Cardiac septum (tissue), 1 donor: ENCODE measurements at regions not wholly inside any gene's neighbourhood (a gene's known extent, or its start where the extent isn't known, plus 50 kb on each side); places are given as distances from the start of the nearest gene placed in this dataset.
"Not testable (repeated sequence)": the region's sequence is repeated elsewhere in the genome, so short reads cannot be mapped to it uniquely, and the experiment has no call there.

Experiments used
- DNase-seq: peaks from one replicate; pipeline ENCODE4 v3.0.0-alpha.2; 2020; ENCODE audit warnings: low spot score
- intact Hi-C: fragments of 100-400 bp; cut with DNase I; formaldehyde crosslinking; loops from one replicate; pipeline ENCODE4 v1.14.0; 2022
- donor health status: DM: no; HTN: no; CAD: no.

DNA sequence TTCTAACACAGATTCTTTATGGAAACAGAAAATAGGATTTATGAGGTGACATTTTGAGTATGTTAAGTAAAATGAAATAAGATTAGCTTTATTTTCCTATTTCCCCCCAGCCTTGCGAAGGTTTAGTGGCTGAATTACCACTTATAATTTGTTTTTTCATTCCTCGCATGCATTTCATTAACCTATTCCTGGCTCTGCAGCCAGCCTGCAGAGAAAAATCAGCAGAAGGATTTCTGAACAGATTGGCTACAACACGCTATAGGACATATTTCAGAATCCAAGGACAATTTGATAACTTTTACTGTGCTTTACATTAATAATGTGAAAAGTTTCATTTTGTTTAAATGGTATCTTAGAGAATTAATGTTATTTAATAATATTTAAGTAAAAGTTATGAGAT lies 162.4 kb upstream of the MMS22L start:
- no peak for DNase-seq
- intact Hi-C loops: no loop called here

GRCh38 chr6:97449444-97449966 lies 166.5 kb upstream of the MMS22L start:
- intact Hi-C loops: no loop called here
- DNase-seq: no peak

- DNase-seq: no peak
- intact Hi-C loops: no loop called here
Observed at GRCh38 chr6:97450087-97450486, 167.1 kb upstream of the MMS22L start.

DNA sequence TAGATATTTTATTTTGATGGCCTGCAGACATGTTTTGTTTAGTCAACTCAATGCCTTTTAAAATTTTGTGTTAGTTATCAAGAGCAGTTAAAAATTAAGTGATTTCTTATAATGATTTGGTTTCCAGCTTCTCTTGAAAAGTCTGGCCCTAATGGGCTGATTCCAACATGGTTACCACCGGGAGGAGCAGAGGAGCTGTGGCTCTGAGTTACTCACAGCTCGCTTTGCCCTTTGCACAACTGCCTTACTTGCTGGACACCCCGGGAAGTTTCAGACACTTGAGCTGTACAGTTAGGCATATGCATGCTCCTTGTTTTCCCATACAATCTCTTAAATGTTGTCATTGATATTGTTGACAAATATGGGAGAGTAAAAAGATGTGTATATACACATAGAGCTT lies 173.1 kb upstream of the MMS22L start:
- intact Hi-C loops: no loop called here
- DNase-seq: no peak

DNA sequence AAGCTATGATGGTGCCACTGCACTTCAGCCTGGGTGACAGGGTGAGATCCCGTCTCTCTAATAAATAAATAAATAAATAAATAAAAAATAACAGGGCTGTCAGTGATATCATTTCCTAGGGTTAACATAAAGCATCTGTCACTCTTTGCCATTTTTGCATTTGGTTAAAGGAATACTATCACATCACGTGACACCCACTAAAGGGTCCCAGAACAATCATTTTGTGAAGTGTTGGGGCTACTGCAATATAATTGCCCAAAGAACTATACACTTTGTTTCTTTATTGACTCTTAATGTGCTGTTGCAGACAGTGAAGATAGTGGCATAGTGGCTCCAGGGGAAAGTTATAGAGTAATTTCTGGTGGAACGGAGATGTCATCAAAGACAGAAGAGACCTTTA lies 176.5 kb upstream of the MMS22L start:
- intact Hi-C loops: no loop called here
- no peak for DNase-seq

DNA sequence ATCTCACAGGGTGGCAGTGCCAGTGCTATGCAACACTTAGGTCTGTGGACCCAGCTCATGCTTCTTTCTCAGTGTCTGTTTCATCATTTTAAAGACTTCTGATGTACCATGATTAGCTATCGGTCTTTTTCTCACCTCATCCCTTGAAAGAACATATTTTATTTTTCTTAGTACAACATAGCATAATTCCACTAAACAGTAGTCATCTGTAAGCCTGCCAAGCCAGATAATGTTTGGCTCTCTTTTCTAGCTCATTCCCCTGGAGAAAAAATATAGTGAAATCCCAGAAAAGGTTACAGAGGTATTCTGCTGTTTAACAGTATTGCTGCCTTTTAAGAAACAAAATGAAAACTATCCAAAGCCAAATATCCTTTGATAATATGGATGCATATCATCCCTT lies 177.0 kb upstream of the MMS22L start:
- intact Hi-C loops: no loop called here
- DNase-seq: no peak

- intact Hi-C loops: no loop called here
Observed at GRCh38 chr6:97460394-97461080, 177.5 kb upstream of the MMS22L start.

DNA sequence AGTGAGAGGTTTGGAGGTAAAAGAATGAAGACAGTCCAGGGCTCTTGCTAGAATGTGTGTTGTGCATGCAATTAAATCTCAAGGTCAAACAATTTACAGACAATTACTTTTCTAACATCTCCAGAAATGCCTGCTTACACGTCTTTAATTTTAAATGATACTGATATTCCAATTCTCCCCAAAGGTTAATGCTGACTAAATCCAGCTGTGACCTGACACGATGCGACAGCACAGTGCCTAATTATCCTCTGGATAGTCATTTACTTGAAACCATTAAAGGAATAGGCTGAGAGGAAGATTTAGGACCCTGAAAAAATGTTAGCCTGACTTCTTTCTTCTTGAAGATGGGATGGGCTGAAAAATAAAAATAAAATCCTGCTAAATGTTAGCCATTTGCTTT lies 178.2 kb upstream of the MMS22L start:
- no peak for DNase-seq
- intact Hi-C loops: no loop called here

More at GRCh38 chr6:97460394-97461080, 177.5 kb upstream of the MMS22L start:
- no peak for DNase-seq

DNA sequence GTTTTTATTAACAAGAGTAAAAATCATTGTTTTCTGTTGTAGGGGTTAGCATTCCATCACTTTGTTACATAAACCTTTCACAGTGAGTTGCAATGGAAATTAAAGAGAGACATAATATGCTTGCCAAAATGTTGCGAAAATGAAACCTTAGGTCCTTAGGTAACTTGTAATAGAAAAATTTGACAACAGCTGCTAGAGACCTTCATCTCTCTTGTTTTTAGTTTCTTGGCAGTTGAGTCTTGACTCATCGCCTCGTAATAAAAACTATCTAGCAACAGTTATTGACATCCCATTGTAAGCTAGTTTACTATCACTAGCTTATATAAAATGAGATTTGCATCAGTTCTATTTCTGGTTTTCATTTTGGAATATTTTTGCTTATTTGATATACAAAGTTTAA lies 179.0 kb upstream of the MMS22L start:
- intact Hi-C loops: no loop called here
- DNase-seq: no peak

- intact Hi-C loops: no loop called here
- DNase-seq: no peak
Observed at GRCh38 chr6:97462938-97463598, 180.1 kb upstream of the MMS22L start.

DNA sequence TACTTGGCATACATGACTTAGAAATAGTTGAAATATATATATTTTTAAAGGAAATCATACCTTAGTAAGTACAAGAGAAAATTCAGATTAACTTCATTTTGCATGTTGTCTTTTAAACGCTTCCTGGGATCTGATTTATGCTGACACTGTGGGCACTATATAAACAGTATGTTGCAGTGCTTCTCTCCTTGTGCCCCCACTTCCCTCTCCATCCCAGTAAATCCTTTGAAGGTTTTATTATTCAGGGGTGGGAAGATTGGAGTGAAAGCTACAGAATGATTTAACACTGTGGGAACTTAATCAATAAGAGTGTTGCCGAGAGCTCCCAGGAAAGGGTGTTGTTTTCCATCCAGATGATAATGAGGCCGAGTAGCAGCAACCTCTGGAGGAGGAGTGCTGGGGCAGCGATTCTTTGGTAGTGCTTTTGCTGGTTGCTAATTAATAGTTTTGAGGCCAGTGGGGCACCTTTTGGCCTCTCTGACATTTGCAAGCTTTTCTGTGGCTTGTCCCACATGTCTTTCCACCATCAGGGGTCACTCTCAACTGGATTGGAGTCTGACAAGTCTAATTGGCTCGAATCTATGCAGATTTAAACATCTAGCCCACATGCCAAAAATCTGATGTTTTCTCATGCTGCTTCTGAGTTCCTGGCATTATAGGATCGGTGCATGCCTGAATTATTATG lies 183.0 kb upstream of the MMS22L start:
- intact Hi-C loops: no loop called here
- DNase-seq: no peak

GRCh38 chr6:97468981-97469380 lies 186.0 kb upstream of the MMS22L start:
- intact Hi-C loops: no loop called here
- DNase-seq: no peak

DNA sequence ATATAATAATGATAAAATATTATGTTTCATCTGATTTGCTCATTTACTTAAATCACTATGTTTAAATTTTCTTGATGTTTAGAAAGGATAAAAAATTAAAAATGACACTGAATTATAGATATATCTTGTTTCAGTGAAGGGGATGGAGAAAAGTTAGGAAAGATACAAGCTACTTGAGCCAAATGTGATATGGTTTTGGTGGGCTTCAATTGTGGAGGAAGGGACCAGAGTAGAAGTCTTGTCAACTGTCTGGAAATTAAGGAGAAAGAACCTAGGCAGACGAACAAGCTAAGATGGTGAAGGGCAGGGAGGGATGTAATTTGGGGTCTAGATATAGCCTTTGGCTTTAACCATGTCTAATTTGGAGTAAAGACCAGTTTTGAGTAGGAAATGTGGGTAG lies 186.4 kb upstream of the MMS22L start:
- no peak for DNase-seq
- intact Hi-C loops: no loop called here

GRCh38 chr6:97470322-97470721 lies 187.3 kb upstream of the MMS22L start:
- DNase-seq: no peak
- intact Hi-C loops: no loop called here

GRCh38 chr6:97473979-97474378 lies 191.0 kb upstream of the MMS22L start:
- intact Hi-C loops: no loop called here
- DNase-seq: no peak

- intact Hi-C loops: loop anchor here (5.0 to 10.0 kb wide), 2 partner anchors 544 to 1617 kb away; no protein-coding TSS in a partner anchor
Observed at GRCh38 chr6:97497713-97498331, 214.8 kb upstream of the MMS22L start.

DNA sequence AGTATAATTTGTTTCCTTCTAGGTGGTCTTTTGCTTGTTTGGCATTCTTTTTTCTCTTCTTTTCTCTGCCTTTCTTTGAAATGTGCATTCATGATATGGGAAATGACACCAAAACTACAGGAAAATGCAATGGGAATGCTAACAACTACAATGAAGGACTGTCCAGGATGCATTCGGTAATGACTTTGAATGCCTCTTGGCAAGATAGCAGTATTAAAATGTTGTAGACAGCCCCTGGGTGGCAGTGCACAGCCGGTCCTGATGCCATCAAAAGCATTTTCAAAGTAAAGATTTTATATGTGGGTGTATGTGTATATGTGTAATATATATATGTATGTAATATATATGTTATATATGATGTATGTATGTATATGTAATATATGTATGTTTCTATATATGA lies 218.8 kb upstream of the MMS22L start:
- intact Hi-C loops: no loop called here
- DNase-seq: no peak

More at GRCh38 chr6:97497713-97498331, 214.8 kb upstream of the MMS22L start:
- DNase-seq: no peak

DNA sequence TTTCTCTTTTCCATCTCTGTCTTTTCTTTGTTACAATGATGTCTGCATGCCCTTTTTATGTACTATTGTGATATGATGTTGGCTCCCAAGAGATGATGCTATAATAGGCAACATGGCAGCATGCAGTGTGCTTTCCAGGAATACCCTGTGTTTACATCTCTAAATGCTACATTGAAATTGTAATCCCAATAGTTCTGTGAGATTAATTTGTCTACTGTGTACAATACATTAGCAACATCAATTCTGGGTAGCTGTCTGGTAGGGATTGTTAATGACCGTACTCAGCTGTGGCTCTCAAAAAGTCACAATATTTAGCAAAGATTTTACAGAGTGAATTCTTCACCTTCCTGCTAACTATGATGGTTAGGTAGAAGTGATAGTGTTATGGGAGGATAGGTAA lies 225.6 kb upstream of the MMS22L start:
- intact Hi-C loops: no loop called here
- DNase-seq: no peak

DNA sequence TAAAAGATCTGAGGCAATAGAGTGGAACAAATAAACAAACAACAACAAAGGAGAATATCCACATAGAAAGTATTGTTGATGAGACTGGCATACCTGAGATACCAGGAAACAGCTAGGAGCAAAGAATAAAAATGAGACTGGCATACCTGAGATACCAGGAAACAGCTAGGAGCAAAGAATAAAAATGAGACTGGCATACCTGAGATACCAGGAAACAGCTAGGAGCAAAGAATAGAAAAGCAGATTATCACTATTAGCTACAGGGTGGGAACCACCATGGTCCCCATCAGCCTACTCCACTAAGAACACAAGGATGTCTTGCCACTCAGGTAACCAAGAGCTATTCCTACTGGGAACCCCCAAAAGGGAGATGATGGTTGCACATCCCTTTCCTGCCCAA lies 230.2 kb upstream of the MMS22L start:
- intact Hi-C loops, DNase-seq: not testable (repeated sequence)

GRCh38 chr6:97524811-97525210 lies 241.8 kb upstream of the MMS22L start:
- intact Hi-C loops: no loop called here

More at GRCh38 chr6:97524811-97525210, 241.8 kb upstream of the MMS22L start:
- DNase-seq: no peak
